RPMI8226 (cell line): ENCODE measurements at regions not wholly inside any gene's neighbourhood (a gene's known extent, or its start where the extent isn't known, plus 50 kb on each side); places are given as distances from the start of the nearest gene placed in this dataset.

Source experiments
- DNase-seq: peaks from one replicate; pipeline ENCODE4 v3.0.0-alpha.2; 2015

DNA sequence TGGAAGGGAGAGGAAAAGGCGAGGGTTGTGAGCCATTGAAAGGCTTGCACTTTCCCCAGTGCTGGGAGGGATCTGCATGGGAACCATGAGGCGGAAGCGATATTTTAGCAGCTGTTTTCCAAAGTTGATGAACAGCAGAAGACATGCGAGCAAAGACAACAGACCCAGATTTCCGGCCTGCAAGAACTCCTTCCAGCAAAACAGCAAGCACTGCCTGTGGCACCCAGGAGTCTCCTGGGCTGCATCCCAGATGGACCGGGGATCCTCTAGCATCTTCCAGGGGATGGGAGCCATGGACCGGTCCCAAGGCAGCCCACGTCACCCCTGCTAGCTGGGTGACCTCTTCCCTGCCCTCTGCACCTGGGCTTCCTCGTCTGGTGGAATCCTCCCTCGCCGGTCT is 162.8 kb downstream of the IRF8 start:
- no peak for DNase-seq

DNA sequence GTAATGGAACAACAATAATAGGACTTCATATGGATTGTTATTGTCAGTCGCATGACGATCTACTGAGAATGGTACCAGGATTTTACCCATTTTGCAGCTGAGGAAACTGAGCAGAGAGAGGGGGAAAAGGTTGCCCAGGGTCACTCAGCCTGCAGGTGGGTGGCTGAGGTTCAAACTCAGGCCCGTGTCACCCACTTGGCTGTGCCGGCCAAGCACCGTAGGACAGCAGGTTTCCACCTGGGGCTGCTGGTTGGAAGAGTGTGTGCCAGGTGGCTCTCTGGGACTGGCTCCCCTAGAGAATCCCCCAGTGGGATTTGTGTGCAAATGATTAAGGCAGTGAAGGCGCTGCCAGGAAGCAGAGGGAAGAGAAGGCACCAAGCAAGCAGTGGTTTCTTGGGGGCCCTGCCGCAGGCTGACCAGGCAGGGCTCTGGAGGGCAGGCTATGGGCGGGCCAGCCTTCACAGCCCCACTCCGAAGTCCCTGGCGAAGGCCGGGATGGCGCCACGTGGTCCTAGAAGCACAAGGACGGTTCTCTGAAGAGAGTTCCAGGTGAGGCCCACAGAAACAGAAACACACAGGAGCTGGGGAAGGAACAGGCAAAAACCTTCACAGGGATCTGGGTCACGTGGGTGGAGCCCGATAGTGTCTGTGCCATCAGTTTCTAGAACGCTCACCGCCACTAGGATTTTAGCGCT is 163.5 kb downstream of the IRF8 start:
- DNase-seq, result no peak

DNA sequence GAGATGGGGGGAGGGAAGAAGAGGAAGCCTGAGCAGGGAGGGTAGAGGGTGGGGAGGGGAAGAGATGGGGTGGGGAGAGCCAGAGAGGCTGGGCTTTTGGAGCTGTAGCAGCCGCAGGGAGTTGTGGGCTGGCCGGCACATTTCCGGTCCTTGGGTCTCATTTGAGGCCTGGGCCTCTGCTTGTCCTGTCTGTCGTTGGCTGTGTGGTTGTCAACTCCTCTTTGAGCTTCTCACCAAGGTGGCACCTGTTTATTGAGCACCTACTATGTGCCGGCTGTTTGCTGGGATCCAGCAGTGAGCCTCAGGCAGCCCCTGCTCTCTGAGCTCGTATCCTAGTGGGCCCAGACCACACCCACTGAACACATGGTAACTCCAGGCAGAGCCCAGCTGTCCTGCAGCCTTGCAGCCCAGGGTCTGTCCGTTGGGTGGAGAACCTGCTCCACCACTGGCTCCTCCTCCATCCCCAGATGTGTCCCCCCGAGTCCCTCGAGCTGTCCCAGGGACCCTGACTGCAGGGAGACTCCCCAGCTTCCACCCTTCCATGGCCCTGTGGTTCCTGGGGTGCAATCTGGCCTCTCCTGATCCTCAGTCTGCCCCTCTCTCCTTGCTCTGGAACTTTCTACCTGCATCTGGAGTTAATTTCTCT is 164.9 kb downstream of the IRF8 start:
- no peak for DNase-seq

DNA sequence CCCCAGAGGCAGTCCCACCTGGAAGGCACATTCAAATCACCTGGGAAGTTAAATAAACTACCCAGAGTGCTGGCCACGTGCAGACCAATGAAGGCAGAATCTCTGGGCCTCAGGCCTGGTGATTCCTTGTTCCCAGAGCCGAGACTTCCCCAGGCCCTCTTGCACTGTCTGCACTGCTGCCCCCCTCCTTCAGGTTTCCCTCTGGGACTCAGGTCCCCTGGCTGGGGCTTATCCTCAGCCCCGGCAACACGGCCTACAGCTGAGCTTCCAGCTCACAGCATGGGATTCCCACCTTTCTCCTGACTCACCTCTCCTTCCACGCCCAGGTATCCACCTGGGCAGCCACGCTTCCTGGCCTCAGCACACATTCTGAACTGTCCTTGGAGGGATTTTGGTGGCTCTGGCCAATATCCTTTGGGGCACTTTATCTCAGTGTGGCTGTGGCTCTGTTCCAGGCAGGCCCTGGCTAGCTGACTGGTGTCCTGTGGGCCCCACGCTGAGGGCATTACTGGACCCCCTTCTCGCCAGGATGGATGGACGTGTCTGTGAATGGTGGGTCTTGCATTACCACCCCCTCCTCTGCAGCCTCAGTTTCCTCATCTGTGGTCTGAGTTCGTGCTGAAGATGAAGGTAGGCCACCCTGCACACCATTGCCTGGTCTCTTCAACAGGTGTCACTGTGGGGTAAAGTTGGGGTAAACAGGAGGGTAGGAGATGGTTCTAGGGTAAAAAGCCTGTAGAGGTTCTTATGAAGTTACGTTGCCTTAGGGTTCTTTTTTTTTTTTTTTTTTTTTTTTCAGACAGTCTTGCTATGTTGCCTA is 165.7 kb downstream of the IRF8 start:
- no peak for DNase-seq

DNA sequence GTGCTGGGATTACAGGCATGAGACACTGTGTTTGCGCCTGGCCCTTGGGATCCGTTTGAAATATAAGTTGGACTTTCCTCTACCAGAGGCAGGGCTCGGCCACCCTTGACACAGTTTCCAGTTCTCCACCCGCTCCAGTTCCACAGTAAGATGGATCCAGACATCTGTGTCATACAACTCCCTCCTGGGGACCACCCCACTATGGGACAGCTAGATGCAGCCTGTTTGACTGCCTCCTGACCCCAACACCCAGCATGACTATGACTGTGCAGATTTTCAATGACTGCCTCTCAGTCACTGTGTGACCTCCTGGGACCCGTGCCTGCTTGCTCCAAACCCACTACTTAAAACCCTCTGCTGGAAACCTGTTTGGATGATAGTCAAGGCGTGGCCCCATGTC is 166.7 kb downstream of the IRF8 start:
- DNase-seq, result no peak

DNA sequence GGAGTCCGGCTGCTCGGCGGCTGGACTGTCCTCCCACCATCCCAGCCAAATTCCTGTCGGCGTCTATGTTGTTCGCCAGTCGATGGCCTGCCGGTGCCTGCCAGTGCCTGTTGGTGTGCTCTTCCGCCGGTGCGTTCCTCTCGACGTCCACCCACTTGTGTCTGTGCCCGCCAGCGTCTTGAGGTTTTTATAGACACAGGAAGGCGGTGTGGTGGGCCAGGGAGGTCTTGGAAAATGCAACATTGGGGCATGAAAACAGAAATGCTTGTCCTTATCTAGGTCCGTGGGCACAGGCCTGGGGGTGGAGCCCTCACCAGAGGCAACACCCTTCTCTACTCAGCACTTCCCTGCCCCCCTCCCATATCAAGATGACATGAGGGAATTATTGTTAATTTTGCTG is 167.8 kb downstream of the IRF8 start:
- DNase-seq, result no peak

DNA sequence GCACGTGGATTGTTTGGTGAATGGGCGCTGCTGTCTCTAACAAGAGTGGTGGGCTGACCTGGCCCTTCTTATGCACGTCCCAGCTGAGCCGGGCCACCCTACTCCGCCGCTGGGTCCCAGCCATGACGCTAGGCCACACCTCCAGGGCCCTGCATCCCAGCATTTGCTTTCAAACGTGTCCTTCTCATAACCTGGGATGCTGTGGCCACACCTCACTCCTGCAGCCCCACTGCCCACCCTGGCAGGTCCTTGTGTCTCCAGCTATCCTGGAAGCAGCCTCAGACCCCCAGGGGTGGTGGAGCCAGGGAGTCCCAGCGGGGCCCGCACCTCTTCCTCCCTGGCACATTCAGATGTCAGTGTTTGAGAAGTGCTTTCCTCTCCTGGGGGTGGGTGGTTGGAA is 168.6 kb downstream of the IRF8 start:
- DNase-seq, result no peak

DNA sequence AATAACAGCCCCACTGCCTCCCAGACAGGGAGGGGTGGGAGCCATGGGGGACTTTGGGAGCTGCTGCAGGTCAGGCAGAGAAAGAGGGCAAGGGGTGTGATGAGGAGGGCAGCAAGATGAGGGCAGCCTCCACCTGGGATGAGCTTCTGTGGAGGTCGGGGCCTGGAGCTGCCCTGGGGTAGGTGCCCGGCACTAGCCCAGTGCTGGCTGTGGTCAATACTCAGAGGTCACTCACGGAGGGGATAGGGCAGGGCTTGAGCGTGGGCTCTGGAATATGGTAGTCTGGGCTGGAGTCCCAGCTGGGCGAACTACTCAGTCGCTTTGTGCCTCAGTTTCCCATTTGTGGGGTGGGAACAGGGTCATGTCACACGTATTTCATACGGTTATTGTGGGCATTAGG is 169.0 kb downstream of the IRF8 start:
- DNase-seq, result no peak

DNA sequence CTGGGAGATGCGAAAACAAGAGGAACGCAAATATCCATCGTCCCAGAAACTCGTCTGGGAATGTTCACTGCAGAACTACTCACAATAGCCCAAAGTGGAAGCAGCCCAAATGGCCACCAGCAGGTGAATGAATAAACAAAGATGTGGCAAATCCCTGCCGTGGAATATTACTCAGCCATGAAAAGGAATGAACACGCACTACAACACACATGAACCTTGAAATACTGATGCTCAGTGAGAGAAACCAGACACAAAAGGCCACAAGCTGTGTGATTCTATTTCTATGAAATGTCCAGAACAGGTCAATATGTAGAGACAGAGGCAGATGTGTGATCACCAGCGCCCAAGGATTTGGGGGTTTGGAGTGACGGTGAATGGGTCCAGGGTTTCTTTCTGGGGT is 169.8 kb downstream of the IRF8 start:
- no peak for DNase-seq

DNA sequence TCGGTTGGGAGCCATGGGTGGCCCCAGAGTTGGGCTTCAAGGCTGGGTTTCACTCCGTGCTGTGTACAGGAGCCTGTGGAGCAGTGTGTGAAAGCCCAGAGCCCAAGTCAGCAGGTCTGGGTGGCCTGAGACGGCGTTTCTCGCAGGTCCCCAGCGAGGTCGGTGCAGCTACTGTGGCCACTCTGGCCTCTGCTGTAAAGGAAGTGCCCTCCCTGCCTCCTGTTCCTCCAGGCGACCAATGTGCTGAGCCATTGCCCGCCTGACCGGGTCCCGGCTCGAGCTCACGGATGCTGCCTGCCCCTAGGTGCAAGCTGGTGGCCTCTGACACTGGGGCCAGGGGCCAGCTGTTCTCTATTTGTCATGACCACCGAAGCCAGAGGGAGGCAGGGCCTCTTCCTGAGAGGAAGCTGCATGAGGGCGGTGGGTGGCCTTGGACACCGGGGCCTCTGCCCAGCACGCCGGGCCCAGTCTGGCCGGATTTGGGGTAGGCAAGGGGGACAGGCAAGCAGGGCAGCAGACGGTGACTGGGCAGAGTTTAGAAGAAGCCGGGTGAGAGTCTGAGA is 170.9 kb downstream of the IRF8 start:
- DNase-seq, result no peak

DNA sequence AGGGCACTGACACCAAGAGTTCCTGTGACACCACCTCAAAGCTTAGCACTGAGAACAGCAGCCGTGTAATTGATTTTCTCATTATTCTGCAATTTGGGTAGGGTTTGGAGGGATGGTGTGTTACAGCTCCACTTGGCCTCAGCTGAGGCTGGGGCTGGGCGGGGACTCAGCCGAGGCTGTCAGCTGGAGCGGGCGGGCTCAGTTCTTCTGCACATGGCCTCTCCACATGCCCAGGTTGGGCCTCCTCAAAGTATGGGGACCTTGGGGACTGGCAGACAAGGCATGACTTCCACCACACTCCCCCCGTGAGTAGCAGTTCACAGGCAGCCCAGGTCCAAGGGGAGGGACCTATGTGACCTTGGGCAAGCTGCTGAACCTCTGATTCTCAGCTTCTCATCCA is 171.5 kb downstream of the IRF8 start:
- no peak for DNase-seq

DNA sequence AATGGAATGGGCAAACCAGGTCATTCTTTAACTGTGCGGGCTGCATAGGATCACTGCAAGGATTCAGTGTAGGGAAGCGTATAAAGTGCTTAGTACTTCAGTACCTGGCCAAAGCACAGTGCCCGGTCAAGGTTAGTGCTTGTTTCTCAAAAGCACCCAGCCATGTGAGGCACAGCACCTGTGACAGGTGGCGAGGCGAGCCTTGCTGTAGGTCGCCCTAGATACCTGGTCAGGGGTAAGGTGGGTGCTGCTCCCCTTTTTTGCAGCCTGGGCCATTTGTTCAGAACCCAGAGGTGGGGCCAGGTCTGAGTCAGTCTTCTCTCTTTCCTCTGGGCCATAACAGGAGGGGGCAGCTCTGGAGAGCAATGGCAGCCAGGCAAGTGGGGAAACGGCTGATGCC is 172.0 kb downstream of the IRF8 start:
- no peak for DNase-seq

DNA sequence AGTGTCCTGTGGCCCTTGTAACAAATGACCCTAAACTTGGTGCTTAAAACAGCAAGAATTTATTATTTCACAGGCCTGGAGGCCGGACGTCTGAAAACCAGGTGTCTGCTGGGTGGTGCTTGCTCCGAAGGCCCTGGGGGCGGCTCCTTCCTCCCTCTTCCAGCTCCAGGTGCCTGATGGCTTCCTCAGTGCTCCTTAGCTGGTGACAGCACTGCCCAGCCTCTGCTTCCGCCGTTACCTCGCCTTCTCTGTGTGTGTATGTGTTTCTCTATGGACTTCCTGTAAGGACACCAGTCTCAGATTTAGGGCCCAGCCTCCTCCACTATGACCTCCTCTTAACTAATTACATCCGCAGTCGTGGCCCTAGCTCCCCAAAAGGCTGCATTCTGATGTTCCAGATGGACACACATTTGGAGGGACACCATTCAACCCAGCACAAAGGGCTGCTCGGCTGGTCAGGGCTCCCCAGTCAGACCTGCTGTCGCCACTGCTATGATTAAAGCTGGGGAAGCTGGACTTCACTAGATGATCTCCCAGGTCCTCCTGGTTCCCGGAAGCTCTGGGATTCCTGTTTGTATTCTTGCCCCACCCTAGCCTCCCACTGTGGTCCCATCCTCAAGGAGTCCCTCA is 172.8 kb downstream of the IRF8 start:
- no peak for DNase-seq

DNA sequence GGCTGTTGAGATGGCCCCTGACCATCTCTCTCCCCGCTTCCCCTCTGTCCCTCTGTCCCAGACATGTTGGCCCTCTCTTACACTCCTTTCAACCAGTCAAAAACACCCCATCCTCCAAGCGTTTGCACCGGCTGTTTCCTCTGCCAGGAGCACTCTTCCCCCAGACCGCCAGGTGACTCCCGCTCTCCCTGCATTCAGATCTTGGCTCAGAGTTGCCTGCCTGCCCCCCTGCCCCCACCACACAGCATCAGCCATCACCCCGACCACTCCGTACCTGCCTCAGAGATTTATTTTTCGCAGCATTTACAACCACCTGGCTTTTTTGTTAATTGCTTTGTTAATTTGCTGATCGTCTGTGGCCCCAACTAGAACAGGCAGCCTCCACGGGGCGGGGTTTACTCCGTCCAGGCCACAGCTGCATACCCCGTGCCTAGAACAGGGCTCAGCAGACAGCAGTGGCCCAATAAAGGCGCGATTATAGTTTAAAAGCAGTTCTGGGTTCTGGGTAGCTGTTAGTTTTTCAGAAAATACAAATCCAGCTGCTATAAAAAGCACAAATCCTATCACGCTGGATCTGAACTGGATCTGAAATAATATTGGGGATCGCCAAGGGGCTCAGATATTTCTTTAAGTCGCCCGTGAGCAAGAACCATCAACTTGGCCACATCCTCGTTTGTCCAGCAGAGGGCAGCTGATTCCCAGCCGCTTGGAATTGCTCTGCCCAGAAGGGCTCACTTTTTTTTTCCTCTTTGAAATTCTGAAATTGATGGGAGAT is 173.6 kb downstream of the IRF8 start:
- peak; percentile 53 for DNase-seq

DNA sequence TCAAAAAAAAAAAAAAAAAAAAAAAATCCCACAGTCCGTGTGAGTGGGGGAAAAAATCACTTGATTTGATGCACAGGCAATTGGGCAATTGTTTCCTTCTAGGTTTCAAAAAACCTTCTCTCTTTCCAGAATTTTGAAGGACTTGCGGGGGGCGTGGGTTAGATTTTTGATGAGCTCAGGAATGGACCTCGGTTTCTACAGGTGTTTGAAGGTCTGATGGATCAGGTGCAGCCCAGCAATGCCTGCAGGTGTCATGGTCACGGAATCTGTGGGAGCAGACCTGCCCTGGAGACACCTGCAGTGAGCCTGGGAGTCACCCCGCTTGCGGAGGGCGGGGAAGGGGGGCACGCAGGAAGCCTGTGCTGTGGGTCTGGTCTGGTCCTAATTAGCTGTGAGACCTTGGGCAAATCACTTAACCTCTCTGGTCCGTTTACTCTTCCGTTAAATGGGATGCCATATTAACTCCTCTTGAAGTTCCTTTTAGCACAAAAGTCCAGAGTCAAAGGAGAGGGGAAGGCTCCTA is 174.2 kb downstream of the IRF8 start:
- no peak for DNase-seq

DNA sequence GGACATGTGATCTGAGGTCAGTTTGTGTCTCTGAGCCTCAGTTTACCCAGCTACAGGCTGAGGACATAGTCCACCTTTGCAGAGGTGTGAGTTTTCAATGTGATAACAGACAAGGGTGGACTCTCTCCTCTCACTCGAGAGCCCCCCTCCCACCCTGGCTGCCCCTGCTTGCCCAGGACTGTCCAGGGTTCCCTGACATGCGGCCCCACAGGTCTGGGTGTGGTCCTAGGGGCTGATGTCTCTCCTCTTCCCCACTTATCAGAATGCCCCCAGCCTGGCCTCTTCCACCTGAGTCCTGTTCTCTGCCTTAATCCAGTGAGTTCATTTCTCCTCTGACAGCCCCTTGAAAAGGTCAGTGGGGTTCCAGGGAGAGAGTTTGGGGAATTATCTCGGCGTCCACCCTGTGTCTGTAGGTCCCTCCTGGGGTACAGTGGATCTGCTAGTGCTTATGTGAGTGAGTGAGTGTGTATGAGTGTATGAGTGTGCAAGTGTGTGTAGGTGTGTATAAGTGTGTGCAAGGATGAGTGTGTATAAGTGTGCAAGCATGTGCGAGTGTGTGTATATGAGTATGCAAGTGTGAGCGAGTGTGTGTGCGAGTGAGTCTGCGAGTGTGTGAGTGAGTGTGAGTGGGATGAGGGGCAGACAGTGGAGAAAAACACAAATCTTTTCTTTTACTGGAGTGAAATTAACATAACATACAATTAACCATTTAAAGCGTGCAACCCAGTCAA is 175.0 kb downstream of the IRF8 start:
- DNase-seq, result no peak

DNA sequence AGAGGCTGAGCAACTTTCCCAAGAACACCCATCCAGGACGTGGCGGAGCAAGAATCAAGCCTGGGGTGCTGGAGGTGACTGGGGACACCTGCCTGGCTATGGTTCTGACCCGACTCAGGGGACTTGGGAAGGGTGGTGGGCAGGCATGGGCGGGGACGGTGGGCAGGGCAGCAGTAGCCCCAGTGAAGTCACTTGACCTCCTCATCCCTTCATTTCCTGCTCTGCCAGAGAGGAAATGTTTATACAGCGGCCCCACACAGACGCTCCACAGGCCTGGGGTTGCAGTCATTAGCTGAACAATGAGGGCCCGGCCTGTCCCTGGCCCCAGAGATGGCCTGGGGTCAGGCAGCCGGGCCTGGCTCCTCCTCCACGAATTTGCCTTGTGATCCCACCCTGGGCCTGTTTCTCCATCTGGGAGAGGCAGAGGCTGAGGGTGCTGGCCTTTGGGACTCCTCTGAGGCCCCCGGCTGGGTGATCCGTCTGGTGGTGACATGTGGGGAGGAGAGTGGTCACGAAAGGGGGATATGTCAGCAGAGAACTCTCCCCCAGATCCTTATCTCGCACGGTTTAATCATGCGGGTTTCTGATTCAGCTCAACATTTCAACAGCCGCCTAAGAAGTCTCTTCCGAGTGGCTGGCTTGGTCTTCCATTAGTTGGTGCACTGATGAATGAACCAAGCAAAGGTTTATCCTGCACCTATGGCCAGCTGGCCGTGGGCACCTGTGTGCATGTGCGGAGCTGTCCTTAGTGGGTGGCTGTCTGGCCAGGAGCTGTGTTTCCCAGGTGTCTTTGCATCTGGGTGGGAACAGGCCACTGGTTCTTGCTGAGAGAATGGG is 175.9 kb downstream of the IRF8 start:
- DNase-seq, result no peak

DNA sequence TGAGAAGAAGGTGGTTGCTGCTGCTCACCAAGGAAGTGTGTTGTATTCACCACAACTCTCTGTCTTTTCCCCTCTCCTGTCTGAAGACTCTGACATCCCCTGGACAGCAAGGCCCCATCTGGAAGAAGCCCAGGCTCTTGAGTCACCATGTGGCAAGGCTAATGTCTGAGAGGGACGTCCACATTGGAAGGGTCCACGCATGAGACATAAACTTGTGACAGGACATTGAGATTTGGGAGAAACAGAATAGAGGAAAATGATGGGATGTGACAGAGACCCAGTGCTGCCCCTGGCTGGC is 176.5 kb downstream of the IRF8 start:
- no peak for DNase-seq

DNA sequence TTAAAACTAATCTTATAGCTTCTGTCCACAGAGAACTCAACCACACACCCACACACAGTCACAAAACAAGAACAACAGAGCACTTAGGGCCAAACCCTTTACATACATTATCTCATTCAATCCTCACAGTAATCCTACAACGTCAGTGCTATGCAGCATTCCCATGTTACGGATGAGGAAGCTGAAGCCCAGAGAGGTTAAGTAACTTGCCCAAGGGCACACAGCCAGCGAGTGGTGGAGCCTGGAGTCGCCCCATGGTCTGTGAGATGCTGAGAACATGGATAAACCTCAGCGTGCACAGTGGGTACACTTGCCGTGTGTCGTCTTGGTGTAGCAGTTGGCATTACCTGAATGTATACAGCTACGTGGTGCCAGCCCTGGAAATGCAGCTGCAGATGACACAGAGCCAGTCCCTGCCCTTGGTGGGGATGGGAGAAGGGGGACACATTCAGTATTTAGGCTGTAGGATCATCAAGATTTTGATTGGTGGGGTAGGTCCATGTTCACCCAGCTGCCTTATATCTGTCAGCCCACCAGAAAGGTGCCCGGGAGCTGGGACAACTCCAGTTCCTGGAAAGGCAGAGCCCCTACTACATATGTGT is 177.0 kb downstream of the IRF8 start:
- no peak for DNase-seq

DNA sequence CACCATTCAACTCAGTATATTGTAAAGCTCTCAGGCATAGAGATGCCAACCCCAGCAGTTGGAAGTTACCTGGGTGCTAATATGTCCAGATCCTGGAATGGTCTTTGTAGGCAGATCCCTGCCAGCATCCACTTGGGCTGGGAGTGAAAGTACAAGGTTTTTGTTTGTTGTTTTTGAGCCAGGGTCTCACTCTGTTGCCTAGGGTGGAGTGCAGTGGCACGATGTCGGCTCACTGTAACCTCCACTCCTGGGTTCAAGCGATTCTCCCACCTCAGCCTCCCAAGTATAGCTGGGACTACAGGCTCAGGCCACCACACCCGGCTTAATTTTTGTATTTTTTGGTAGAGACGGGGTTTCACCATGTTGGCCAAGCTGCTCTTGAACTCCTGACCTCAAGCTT is 177.6 kb downstream of the IRF8 start:
- no peak for DNase-seq
